MM.1S (cell line): ENCODE measurements at regions not wholly inside any gene's neighbourhood (a gene's known extent, or its start where the extent isn't known, plus 50 kb on each side); places are given as distances from the start of the nearest gene placed in this dataset.

ENCODE experiments used
- DNase-seq: peaks from one replicate; pipeline ENCODE4 v3.0.0-alpha.2; 2015
- H2AFZ ChIP-seq: fragments of 300-600 bp; sonication (generic); 2 replicates; pipeline ENCODE4 v1.6.0; 2016; ENCODE audit warnings: antibody characterized with exemption, low read length
- H3F3A ChIP-seq: fragments of 300-600 bp; sonication (generic); 2 replicates; pipeline ENCODE4 v1.6.1; 2016; ENCODE audit warnings: mild to moderate bottlenecking, antibody characterized with exemption, low read length, moderate library complexity, mixed read lengths; ENCODE audit not compliant: insufficient read depth
- H3K27ac ChIP-seq: fragments of 300-600 bp; sonication (generic); 2 replicates; pipeline ENCODE4 v1.5.1; 2016; ENCODE audit warnings: mild to moderate bottlenecking, low read length
- H3K27me3 ChIP-seq: fragments of 300-600 bp; sonication (generic); replicated peaks from 2 replicates; pipeline ENCODE4 v1.6.0; 2016; ENCODE audit warnings: low read length; ENCODE audit not compliant: insufficient read depth
- H3K36me3 ChIP-seq: fragments of 300-600 bp; sonication (generic); replicated peaks from 2 replicates; pipeline ENCODE4 v1.6.1; 2016; ENCODE audit warnings: mild to moderate bottlenecking, low read length, mixed read lengths; ENCODE audit not compliant: insufficient read depth
- H3K4me1 ChIP-seq: fragments of 300-600 bp; sonication (generic); 2 replicates; pipeline ENCODE4 v1.6.1; 2016; ENCODE audit warnings: low read length, mixed read lengths
- H3K4me2 ChIP-seq: fragments of 300-600 bp; sonication (generic); 2 replicates; pipeline ENCODE4 v1.6.0; 2016; ENCODE audit warnings: low read depth, low read length
- H3K4me3 ChIP-seq: fragments of 300-600 bp; sonication (generic); 2 replicates; pipeline ENCODE4 v1.5.1; 2016; ENCODE audit warnings: low read length, mixed read lengths
- H3K79me2 ChIP-seq: fragments of 300-600 bp; sonication (generic); 2 replicates; pipeline ENCODE4 v1.6.1; 2016; ENCODE audit warnings: mixed run types, low read length, mixed read lengths
- H3K9ac ChIP-seq: fragments of 300-600 bp; sonication (generic); 2 replicates; pipeline ENCODE4 v1.6.1; 2016; ENCODE audit warnings: low read length, mixed read lengths
- H3K9me2 ChIP-seq: fragments of 300-600 bp; sonication (generic); replicated peaks from 2 replicates; pipeline ENCODE4 v1.6.1; 2016; ENCODE audit warnings: mild to moderate bottlenecking, low read length, mixed read lengths; ENCODE audit not compliant: insufficient read depth
- H3K9me3 ChIP-seq: fragments of 300-600 bp; sonication (generic); replicated peaks from 2 replicates; pipeline ENCODE4 v1.6.1; 2016; ENCODE audit warnings: mild to moderate bottlenecking, low read length, mixed read lengths; ENCODE audit not compliant: insufficient read depth
- H4K20me1 ChIP-seq: fragments of 300-600 bp; sonication (generic); 2 replicates; pipeline ENCODE4 v1.6.1; 2016; ENCODE audit warnings: mild to moderate bottlenecking, low read length, moderate library complexity, mixed read lengths; ENCODE audit not compliant: insufficient read depth
- EZH2 ChIP-seq: fragments of 300-600 bp; sonication (generic); optimal IDR thresholded peaks from 2 replicates; pipeline ENCODE3; 2017; ENCODE audit warnings: low read depth, mild to moderate bottlenecking, antibody characterized with exemption, low read length, mixed read lengths
- EZH2phosphoT487 ChIP-seq: fragments of 300-600 bp; sonication (generic); IDR thresholded peaks from 2 replicates; pipeline ENCODE4 v1.6.1; 2018; ENCODE audit warnings: antibody characterized with exemption, low read length
- TF ChIP-seq, protein P1 (sequence below): fragments of 300-600 bp; sonication (generic); IDR thresholded peaks from 2 replicates; pipeline ENCODE4 v1.5.1; 2016; ENCODE audit warnings: antibody characterized with exemption, low read length, mixed read lengths

DNA sequence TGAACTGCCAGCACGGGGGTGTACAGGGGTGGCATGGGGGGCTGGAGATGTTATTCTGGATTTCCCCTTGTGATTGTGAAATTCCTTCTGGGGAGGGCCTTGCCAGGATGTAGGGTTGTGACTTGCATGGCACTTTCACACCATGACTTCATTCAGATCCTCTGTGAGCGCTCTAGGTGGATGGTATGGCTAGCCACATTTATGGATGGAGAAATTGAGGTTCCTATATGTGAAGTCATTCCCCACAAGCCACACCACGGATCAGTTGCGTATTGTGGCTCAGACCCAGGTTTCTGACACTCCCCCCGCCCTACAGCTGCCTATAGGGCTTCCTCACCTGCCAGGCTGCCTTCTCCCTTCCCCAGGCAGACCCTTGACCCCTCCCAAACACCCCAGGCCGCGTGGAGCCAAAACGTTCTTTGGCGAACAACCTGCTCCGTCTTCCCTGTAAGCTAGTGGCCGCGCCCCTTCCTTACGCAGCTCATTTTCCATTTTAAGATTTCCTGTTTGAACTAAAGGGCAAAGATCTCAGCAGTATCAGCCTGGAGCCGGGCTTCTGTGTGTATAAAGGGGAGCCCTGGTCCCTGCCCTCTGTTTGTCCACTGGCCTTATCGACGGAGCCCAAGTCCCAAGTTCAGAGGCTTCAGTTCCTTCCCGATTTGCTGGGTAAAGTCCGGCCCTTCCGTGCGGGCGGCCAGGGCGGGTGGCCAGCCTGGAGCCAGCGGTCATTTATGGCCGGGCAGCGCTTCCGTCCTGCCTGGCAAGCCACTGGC lies 97.8 kb upstream of the KLF4 start:
- peak overlapping the region; percentile 44 for H3K4me2 ChIP-seq
- DNase-seq, result no peak

DNA sequence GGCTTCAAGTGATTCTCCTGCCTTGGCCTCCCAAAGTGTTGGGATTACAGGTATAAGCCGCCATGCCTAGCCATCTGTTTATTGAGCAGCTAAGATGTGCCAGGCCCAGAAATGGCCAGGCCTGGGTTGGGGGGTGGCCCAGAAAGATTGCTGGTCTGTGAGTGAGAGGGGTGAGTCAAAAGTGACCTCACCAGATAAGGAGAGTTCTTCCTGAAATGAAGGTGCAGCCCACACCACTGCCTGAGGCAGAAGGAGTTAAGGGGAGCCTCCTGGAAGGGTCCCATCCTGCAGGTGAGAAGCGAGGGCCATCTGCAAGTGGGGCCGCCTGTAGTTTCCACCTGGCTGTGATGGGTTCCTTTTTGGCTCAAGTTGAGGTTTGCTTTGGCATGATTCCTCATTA lies 96.9 kb upstream of the KLF4 start:
- Histone ChIP-seq H3K4me3 (no peak overlapping the region), H3K36me3 (no peaks in the 10 kb centered on the region), H3K9me3 (no peaks in the 10 kb centered on the region), H3K27me3 (no peaks in the 10 kb centered on the region), H4K20me1 (no peaks in the 10 kb centered on the region), H3K4me2 (no peak overlapping the region), H2AFZ (no peak overlapping the region), H3K9ac (no peak overlapping the region), H3K4me1 (no peaks in the 10 kb centered on the region), H3K27ac (no peak overlapping the region), H3F3A (no peaks in the 10 kb centered on the region), H3K79me2 (no peaks in the 10 kb centered on the region), H3K9me2 (no peaks in the 10 kb centered on the region)
- TF ChIP-seq, protein P1, sequence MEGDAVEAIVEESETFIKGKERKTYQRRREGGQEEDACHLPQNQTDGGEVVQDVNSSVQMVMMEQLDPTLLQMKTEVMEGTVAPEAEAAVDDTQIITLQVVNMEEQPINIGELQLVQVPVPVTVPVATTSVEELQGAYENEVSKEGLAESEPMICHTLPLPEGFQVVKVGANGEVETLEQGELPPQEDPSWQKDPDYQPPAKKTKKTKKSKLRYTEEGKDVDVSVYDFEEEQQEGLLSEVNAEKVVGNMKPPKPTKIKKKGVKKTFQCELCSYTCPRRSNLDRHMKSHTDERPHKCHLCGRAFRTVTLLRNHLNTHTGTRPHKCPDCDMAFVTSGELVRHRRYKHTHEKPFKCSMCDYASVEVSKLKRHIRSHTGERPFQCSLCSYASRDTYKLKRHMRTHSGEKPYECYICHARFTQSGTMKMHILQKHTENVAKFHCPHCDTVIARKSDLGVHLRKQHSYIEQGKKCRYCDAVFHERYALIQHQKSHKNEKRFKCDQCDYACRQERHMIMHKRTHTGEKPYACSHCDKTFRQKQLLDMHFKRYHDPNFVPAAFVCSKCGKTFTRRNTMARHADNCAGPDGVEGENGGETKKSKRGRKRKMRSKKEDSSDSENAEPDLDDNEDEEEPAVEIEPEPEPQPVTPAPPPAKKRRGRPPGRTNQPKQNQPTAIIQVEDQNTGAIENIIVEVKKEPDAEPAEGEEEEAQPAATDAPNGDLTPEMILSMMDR, result no peak
- DNase-seq, result no peak

More for the DNA sequence above, 97.8 kb upstream of the KLF4 start:
- no peaks in the 10 kb centered on the region for H3K79me2 ChIP-seq
- peak overlapping the region; percentile 79 for H2AFZ ChIP-seq
- H3K4me1 ChIP-seq, result no peaks in the 10 kb centered on the region
- H3K4me3 ChIP-seq, result peak overlapping the region; percentile 49
- no peaks in the 10 kb centered on the region for H3K9me3 ChIP-seq
- H3K27me3 ChIP-seq, result no peaks in the 10 kb centered on the region
- H3K9me2 ChIP-seq, result no peaks in the 10 kb centered on the region
- no peaks in the 10 kb centered on the region for H3F3A ChIP-seq
- H3K27ac ChIP-seq, result no peak overlapping the region
- H3K36me3 ChIP-seq, result no peaks in the 10 kb centered on the region
- peak overlapping the region; percentile 28; the same call in 1 of the 2 replicates for H3K9ac ChIP-seq
- no peak for TF ChIP-seq EZH2
- TF ChIP-seq, protein P1, result no peak
- TF ChIP-seq EZH2phosphoT487, result no peak
- no peaks in the 10 kb centered on the region for H4K20me1 ChIP-seq

DNA sequence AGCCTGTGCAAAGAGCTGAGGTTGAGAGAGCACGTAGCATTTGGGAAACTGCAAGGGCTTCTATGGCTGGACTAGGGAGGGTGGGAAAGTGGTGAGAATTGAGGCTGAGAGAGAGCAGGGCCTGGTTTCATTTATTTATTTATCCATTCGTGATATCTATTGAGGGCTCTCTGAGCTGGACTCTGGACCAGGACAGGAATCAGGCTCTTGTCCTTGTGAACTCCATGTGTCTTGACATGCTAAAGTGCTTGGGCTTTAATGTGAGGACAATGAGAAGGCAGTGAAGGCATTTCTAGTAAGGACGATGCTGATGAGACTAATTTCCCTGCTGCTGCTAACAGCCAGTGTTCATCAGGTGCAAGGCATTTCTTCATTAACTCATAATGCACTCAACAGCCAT lies 95.9 kb upstream of the KLF4 start:
- H3K9me3 ChIP-seq, result no peaks in the 10 kb centered on the region
- no peaks in the 10 kb centered on the region for H3K79me2 ChIP-seq
- H4K20me1 ChIP-seq, result no peaks in the 10 kb centered on the region
- H2AFZ ChIP-seq, result no peak overlapping the region
- H3K9ac ChIP-seq, result no peak overlapping the region
- H3F3A ChIP-seq, result no peaks in the 10 kb centered on the region
- no peak for DNase-seq
- H3K36me3 ChIP-seq, result no peaks in the 10 kb centered on the region
- no peak overlapping the region for H3K4me3 ChIP-seq
- no peak overlapping the region for H3K27ac ChIP-seq
- H3K9me2 ChIP-seq, result no peaks in the 10 kb centered on the region
- H3K4me1 ChIP-seq, result no peaks in the 10 kb centered on the region
- H3K27me3 ChIP-seq, result no peaks in the 10 kb centered on the region
- TF ChIP-seq EZH2phosphoT487 (no peak), EZH2 (no peak)
- TF ChIP-seq, protein P1, result no peak
- no peak overlapping the region for H3K4me2 ChIP-seq
